GM21360 (cell line): ENCODE measurements at regions not wholly inside any gene's neighbourhood (a gene's known extent, or its start where the extent isn't known, plus 50 kb on each side); places are given as distances from the start of the nearest gene placed in this dataset.

Source experiments
- ATAC-seq: cut with Tn5 transposase; IDR thresholded peaks from one replicate; pipeline ENCODE4 v1.9.1; 2021; ENCODE audit warnings: mild to moderate bottlenecking, moderate library complexity; ENCODE audit not compliant: unreplicated experiment

GRCh38 chr16:85480727-85481101 is 132.4 kb upstream of the GSE1 start:
- ATAC-seq = no peak

DNA sequence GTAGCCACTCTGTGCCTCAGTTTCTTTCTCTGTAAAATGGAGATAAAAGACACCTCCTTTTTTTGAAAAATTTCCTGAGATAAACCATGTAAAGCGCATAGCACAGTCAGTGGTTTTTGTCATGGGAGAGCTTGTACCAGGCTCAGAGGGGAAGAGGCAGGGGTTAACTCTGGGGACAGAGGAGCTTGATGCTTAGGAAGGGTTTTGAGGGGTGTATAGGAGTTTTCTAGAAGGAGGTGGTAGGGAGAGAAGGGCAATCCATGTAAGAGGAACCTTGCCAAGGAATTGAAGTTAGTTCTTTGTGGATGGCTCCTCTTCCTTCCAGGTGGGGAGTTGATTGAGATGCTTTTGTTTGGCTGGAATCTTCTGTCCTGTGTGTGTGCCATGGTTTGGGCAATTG is 131.9 kb upstream of the GSE1 start:
- no peak for ATAC-seq

DNA sequence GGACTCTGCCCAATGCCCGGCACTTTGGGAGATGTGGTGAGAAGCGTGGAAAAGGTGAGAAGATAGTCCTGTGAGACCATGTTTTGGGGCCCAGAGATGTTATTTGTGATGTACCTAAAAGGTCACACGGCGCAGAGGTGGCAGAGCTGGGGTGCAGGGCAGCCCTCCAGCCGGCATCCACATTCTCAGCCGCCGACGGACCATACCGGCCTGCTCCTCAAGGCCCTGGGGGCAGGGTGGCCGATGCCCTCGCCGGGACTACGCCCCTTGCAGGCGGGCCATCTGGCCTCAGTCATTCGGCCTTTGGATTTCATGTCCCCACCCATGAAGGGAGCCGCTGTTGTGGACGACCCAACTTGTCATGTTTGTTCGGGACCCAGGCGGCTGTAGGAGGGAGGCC is 131.4 kb upstream of the GSE1 start:
- no peak for ATAC-seq

DNA sequence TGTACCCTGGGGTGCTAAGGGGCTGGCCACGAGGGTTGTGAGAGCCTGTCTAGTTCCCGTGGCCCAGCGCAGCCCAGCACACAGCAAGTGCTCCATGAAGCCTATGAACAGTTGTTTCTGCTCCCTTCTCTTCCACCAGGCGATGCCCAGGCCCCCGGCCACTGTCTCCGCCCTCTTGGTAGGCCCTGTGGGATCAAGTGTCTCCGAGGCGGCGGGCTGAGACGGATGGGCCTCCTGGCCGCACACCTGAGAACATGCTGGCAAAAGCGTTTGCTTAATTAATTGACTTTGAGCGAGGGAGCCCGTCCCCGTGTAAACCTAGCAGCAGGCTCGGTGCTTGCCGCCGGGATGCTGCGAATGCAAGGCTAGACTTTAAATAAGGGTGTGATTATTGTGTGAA is 129.7 kb upstream of the GSE1 start:
- ATAC-seq = no peak

GRCh38 chr16:85484347-85485300 is 128.5 kb upstream of the GSE1 start:
- ATAC-seq = no peak

- no peak for ATAC-seq
Measured at GRCh38 chr16:85485379-85485778, 127.7 kb upstream of the GSE1 start.

GRCh38 chr16:85486256-85486915 is 126.7 kb upstream of the GSE1 start:
- no peak for ATAC-seq

DNA sequence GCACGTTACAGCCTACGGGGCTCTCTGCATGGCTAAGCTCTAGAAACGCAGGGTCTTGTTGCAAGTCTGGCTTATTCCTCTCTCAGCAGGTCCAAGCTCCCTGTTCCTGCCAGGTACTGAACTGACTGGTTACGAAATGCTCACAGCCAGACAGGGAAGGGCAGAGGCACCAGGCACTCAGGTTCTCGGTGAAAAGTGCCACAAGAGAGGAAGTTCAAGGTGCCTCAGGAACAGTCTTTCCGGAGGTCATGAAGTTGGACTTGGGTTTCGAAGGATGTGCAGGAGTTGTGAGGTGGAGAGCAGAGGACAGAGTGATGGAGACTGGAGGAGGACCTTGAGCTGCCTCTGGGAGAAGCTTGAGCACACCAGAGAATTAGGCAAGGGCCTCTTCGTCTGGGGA is 124.7 kb upstream of the GSE1 start:
- no peak for ATAC-seq

GRCh38 chr16:85490407-85491057 is 122.6 kb upstream of the GSE1 start:
- ATAC-seq = no peak

DNA sequence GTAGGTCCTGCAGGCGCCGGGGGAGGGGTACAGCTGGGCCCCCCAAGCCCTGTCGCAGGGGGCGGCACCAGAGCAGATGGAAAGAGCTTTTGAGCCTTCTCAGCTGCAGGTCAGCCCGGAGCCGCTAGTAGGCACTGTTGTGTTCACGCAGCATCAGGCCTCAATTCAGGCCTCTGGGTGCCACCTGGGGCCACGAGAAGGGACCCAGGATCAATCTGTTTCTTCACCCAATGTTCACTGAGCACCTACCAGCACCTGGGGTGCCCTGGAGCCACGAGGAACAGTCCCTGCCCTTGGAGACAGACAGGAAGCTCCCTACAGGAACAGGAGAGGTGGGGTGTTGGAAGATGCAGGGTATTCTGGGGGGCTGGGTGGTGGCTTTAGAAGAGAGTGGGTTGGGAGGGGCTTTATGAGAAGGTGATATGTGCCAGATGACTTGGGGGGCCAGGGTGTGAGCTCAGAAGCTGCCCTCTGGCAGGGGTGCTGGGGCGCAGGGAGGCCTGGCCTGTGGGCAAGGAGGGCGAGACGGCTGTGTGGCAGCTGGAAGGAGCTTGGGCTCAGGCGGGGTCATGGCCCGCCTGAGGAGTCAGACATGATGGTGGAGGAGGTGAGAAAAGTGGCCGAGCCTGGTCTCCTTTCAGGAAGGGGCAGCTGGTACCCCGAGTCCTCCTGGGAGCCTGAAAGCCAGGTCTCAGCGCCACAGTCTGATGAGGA is 121.9 kb upstream of the GSE1 start:
- no peak for ATAC-seq

- ATAC-seq = no peak
Measured at GRCh38 chr16:85491798-85492294, 121.3 kb upstream of the GSE1 start.

GRCh38 chr16:85492295-85492864 is 120.7 kb upstream of the GSE1 start:
- no peak for ATAC-seq

GRCh38 chr16:85494315-85494714 is 118.8 kb upstream of the GSE1 start:
- no peak for ATAC-seq

GRCh38 chr16:85495259-85495658 is 117.9 kb upstream of the GSE1 start:
- ATAC-seq = no peak

DNA sequence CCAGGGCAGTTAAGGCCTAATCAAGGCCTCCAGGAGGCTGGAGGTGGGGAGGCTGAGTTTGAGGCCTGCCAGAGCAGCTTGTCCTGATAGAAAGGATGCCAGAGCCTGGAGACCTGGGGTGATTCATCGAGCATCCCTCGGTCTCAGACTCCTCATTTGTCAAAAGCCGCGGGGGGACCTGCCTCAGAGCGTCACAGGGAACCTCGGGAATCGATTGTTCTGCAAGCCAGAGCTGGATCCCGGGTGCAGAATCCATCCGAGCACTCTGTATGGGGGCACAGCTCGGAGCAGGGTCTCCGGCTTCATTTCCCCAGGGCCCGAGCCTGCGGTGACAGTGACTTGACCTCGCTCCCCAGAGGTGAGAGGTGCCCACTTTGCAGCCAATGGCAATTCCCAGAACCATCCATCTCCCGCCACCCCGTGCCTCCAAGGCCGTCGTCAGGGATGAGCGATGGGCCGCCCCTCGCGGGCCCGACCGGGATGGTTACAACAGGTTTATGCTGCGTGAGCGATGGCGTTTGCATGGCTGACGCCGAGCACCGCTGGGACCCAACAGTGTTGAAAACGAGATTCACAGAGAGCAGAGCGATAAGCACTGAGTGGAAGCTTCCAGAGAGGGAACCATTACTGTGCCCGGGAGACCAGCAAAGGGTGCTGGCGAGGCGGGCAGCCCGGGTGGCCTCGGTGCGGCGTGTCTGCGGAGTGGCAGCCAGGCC is 117.1 kb upstream of the GSE1 start:
- no peak for ATAC-seq

GRCh38 chr16:85497622-85498314 is 115.4 kb upstream of the GSE1 start:
- no peak for ATAC-seq

DNA sequence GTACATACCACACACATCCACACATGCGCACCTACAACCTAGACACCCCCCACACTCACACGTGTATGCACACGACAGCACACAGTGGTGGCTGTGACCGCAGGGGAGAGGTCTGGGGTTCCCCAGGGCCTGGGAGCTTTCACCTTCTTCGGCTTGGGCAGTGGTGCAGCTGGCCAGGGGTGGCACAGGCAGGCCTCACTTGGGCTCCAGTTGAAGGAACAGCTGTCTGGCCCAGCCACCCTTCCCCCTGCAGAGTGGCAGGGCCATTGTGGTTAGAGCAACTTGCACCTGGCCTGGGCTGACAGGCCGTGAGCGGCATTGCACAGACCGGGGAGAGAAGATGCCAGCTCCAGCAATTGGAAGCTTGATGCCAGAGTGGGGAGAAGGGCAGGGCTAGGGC is 114.5 kb upstream of the GSE1 start:
- ATAC-seq = no peak

GRCh38 chr16:85500220-85500619 is 112.9 kb upstream of the GSE1 start:
- ATAC-seq = no peak

GRCh38 chr16:85501900-85502299 is 111.2 kb upstream of the GSE1 start:
- no peak for ATAC-seq
